HepG2 (cell line): ENCODE measurements at regions not wholly inside any gene's neighbourhood (a gene's known extent, or its start where the extent isn't known, plus 50 kb on each side); places are given as distances from the start of the nearest gene placed in this dataset.
A peak's percentile ranks its signal among the peaks of the same experiment; 100 is the strongest.

ENCODE experiments used
- ATRX ChIP-seq: sonication (generic); formaldehyde crosslinking; IDR thresholded peaks from 2 replicates; pipeline ENCODE4 v1.4.0; 2020; ENCODE audit warnings: missing genetic modification reagents, borderline replicate concordance
- BRD4 ChIP-seq: sonication (generic); formaldehyde crosslinking; IDR thresholded peaks from 2 replicates; pipeline ENCODE4 v1.4.0; 2020; ENCODE audit warnings: missing genetic modification reagents
- FOXM1 ChIP-seq: sonication (generic); formaldehyde crosslinking; IDR thresholded peaks from 2 replicates; pipeline ENCODE4 v1.5.0; 2020; ENCODE audit warnings: missing genetic modification reagents
- HOXA5 ChIP-seq: sonication (generic); formaldehyde crosslinking; IDR thresholded peaks from 2 replicates; pipeline ENCODE4 v1.4.0; 2020; ENCODE audit warnings: missing genetic modification reagents
- MAFF ChIP-seq: IDR thresholded peaks from 2 replicates; pipeline ENCODE4 v1.6.1; 2011; ENCODE audit warnings: low read depth, low read length, improper control_type of control experiment
- NBN ChIP-seq: fragments of 450-650 bp; conservative IDR thresholded peaks from 2 replicates; pipeline ENCODE4 v1.6.1; 2017
- RAD51 ChIP-seq: fragments of 450-650 bp; IDR thresholded peaks from 2 replicates; pipeline ENCODE4 v1.6.1; 2016; ENCODE audit warnings: borderline replicate concordance
- RBM39 ChIP-seq: fragments of 200-400 bp; formaldehyde crosslinking; IDR thresholded peaks from one replicate; pipeline ENCODE4 v1.6.1; 2018; ENCODE audit warnings: antibody characterized with exemption, mild to moderate bottlenecking, low read depth, low read length; ENCODE audit not compliant: poor library complexity, severe bottlenecking
- RFXANK ChIP-seq: IDR thresholded peaks from 2 replicates; pipeline ENCODE4 v1.6.1; 2016
- SALL2 ChIP-seq: sonication (generic); formaldehyde crosslinking; IDR thresholded peaks from 2 replicates; pipeline ENCODE4 v1.8.1; 2023; ENCODE audit warnings: mild to moderate bottlenecking, missing genetic modification reagents, inconsistent platforms
- SP4 ChIP-seq: sonication (generic); formaldehyde crosslinking; IDR thresholded peaks from 2 replicates; pipeline ENCODE4 v1.8.1; 2023; ENCODE audit warnings: mild to moderate bottlenecking, missing genetic modification reagents
- ZFX ChIP-seq: sonication (generic); formaldehyde crosslinking; IDR thresholded peaks from 2 replicates; pipeline ENCODE4 v1.4.0; 2020; ENCODE audit warnings: mild to moderate bottlenecking, low read depth, missing genetic modification reagents, moderate library complexity
- ZNF101 ChIP-seq: sonication (generic); formaldehyde crosslinking; IDR thresholded peaks from 2 replicates; pipeline ENCODE4 v1.4.0; 2020; ENCODE audit warnings: mild to moderate bottlenecking, low read depth, missing genetic modification reagents, borderline replicate concordance
- ZNF225 ChIP-seq: sonication (generic); formaldehyde crosslinking; IDR thresholded peaks from 2 replicates; pipeline ENCODE4 v1.4.0; 2020; ENCODE audit warnings: mild to moderate bottlenecking, missing genetic modification reagents
- ZNF562 ChIP-seq: sonication (generic); formaldehyde crosslinking; IDR thresholded peaks from 2 replicates; pipeline ENCODE4 v1.8.0; 2022; ENCODE audit warnings: missing genetic modification reagents, borderline replicate concordance
- ZNF564 ChIP-seq: sonication (generic); formaldehyde crosslinking; IDR thresholded peaks from 2 replicates; pipeline ENCODE4 v1.8.1; 2023; ENCODE audit warnings: mild to moderate bottlenecking, missing genetic modification reagents
- ZSCAN30 ChIP-seq: sonication (generic); formaldehyde crosslinking; IDR thresholded peaks from 2 replicates; pipeline ENCODE4 v1.5.0; 2020; ENCODE audit warnings: mild to moderate bottlenecking, missing genetic modification reagents
- TF ChIP-seq, protein P1 (sequence below): sonication (generic); formaldehyde crosslinking; IDR thresholded peaks from 2 replicates; pipeline ENCODE4 v1.8.1; 2022; ENCODE audit warnings: low read depth, mild to moderate bottlenecking, missing genetic modification reagents
- TF ChIP-seq, protein P2 (sequence below): sonication (generic); formaldehyde crosslinking; IDR thresholded peaks from 2 replicates; pipeline ENCODE4 v1.5.1; 2020; ENCODE audit warnings: missing genetic modification reagents, mild to moderate bottlenecking, borderline replicate concordance
- TF ChIP-seq, protein P3 (sequence below): sonication (generic); formaldehyde crosslinking; IDR thresholded peaks from 2 replicates; pipeline ENCODE4 v1.5.0; 2020; ENCODE audit warnings: missing genetic modification reagents, mild to moderate bottlenecking, borderline replicate concordance
- TF ChIP-seq, protein P4 (sequence below): sonication (generic); formaldehyde crosslinking; conservative IDR thresholded peaks from 2 replicates; pipeline ENCODE4 v1.4.0; 2020; ENCODE audit warnings: missing genetic modification reagents
- TF ChIP-seq, protein P5 (sequence below): sonication (generic); formaldehyde crosslinking; IDR thresholded peaks from 2 replicates; pipeline ENCODE4 v1.5.0; 2020; ENCODE audit warnings: mild to moderate bottlenecking, missing genetic modification reagents

DNA sequence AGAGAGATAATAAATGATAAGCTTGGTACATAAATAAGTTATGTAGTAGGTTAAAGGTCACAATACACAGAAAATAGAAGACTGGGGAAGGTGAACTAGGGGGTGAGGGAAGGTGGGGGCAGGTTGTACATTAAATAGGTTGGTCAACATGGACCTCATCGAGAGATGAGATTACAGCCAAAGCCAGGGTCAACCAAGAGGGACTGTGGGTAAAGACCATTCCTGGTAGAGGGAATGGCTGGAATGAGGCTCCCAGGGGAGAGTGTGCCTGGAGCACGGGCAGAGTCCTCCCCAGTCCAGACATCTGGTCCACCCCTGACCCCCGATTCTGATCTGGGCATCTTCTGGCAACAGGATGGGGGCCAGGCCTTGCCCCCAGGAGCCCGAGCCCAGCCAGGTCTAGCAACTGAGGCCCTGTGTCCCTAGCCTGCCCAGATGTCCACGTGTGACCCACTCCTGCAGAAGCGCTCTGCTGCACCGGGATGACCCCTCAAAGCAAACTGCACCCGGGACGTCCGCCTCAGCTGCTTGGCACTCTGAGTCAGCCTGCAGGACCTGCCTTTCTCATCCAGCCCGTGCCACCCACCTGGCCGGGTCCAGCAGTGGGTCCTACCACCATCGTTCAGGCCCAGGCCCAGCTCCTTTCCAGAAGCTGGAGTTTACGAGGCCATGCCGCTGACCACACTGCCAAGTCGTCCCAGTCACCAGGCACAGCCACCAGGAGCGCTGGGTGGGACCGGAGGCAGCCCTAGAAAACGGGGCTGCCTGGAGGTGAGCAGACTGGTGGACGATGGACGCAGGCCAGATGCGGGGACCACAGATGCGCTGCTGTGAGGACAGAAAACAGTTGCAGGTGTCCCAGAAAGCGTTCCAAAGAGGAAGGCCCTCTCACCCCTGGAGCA, 56.2 kb upstream of the ID2 start (continued):
- TF ChIP-seq SALL2 (CRISPR knock-in tag): no peak; the same call in 1 of the 2 replicates
- TF ChIP-seq ZNF564 (CRISPR knock-in tag): peak; percentile 84
- no peak for TF ChIP-seq MAFF
- TF ChIP-seq FOXM1: no peak
- TF ChIP-seq RFXANK (CRISPR knock-in tag): peak; percentile 84; the same call in 1 of the 2 replicates
- TF ChIP-seq ZFX (CRISPR knock-in tag): peak; percentile 95
- TF ChIP-seq, protein P1, sequence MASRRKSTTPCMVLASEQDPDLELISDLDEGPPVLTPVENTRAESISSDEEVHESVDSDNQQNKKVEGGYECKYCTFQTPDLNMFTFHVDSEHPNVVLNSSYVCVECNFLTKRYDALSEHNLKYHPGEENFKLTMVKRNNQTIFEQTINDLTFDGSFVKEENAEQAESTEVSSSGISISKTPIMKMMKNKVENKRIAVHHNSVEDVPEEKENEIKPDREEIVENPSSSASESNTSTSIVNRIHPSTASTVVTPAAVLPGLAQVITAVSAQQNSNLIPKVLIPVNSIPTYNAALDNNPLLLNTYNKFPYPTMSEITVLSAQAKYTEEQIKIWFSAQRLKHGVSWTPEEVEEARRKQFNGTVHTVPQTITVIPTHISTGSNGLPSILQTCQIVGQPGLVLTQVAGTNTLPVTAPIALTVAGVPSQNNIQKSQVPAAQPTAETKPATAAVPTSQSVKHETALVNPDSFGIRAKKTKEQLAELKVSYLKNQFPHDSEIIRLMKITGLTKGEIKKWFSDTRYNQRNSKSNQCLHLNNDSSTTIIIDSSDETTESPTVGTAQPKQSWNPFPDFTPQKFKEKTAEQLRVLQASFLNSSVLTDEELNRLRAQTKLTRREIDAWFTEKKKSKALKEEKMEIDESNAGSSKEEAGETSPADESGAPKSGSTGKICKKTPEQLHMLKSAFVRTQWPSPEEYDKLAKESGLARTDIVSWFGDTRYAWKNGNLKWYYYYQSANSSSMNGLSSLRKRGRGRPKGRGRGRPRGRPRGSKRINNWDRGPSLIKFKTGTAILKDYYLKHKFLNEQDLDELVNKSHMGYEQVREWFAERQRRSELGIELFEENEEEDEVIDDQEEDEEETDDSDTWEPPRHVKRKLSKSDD (CRISPR knock-in tag): no peak; the same call in none of the 2 replicates
- TF ChIP-seq ZNF101 (CRISPR knock-in tag): no peak; the same call in 1 of the 2 replicates
- TF ChIP-seq ATRX (CRISPR knock-in tag): no peak
- peak; percentile 62; the same call in 1 of the 2 replicates for TF ChIP-seq HOXA5 (CRISPR knock-in tag)
- TF ChIP-seq, protein P2, sequence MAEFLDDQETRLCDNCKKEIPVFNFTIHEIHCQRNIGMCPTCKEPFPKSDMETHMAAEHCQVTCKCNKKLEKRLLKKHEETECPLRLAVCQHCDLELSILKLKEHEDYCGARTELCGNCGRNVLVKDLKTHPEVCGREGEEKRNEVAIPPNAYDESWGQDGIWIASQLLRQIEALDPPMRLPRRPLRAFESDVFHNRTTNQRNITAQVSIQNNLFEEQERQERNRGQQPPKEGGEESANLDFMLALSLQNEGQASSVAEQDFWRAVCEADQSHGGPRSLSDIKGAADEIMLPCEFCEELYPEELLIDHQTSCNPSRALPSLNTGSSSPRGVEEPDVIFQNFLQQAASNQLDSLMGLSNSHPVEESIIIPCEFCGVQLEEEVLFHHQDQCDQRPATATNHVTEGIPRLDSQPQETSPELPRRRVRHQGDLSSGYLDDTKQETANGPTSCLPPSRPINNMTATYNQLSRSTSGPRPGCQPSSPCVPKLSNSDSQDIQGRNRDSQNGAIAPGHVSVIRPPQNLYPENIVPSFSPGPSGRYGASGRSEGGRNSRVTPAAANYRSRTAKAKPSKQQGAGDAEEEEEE (CRISPR knock-in tag): no peak
- TF ChIP-seq BRD4 (CRISPR knock-in tag): peak; percentile 99
- TF ChIP-seq NBN: no peak
- no peak for TF ChIP-seq ZSCAN30 (CRISPR knock-in tag)
- TF ChIP-seq, protein P3, sequence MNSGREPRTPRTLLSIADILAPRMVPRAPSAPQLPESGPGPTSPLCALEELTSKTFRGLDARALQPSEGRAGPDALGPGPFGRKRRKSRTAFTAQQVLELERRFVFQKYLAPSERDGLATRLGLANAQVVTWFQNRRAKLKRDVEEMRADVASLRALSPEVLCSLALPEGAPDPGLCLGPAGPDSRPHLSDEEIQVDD: no peak; the same call in 1 of the 2 replicates
- TF ChIP-seq RBM39: peak; percentile 72
- no peak for TF ChIP-seq SP4 (CRISPR knock-in tag)
- 0 out of 2 replicates have a peak, but pooled peaks have one; percentile 85 for TF ChIP-seq ZNF225
- TF ChIP-seq, protein P4, sequence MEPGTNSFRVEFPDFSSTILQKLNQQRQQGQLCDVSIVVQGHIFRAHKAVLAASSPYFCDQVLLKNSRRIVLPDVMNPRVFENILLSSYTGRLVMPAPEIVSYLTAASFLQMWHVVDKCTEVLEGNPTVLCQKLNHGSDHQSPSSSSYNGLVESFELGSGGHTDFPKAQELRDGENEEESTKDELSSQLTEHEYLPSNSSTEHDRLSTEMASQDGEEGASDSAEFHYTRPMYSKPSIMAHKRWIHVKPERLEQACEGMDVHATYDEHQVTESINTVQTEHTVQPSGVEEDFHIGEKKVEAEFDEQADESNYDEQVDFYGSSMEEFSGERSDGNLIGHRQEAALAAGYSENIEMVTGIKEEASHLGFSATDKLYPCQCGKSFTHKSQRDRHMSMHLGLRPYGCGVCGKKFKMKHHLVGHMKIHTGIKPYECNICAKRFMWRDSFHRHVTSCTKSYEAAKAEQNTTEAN (CRISPR knock-in tag): peak; percentile 84
- no peak for TF ChIP-seq RAD51
- TF ChIP-seq ZNF562 (CRISPR knock-in tag): no peak
- TF ChIP-seq, protein P5, sequence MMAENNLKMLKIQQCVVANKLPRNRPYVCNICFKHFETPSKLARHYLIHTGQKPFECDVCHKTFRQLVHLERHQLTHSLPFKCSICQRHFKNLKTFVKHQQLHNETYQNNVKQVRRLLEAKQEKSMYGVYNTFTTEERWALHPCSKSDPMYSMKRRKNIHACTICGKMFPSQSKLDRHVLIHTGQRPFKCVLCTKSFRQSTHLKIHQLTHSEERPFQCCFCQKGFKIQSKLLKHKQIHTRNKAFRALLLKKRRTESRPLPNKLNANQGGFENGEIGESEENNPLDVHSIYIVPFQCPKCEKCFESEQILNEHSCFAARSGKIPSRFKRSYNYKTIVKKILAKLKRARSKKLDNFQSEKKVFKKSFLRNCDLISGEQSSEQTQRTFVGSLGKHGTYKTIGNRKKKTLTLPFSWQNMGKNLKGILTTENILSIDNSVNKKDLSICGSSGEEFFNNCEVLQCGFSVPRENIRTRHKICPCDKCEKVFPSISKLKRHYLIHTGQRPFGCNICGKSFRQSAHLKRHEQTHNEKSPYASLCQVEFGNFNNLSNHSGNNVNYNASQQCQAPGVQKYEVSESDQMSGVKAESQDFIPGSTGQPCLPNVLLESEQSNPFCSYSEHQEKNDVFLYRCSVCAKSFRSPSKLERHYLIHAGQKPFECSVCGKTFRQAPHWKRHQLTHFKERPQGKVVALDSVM (CRISPR knock-in tag): peak; percentile 65; the same call in 1 of the 2 replicates
